Kidney epithelial cell (primary cell): ENCODE measurements at regions not wholly inside any gene's neighbourhood (a gene's known extent, or its start where the extent isn't known, plus 50 kb on each side); places are given as distances from the start of the nearest gene placed in this dataset.

ENCODE experiments used
- DNase-seq: peaks from one replicate; pipeline ENCODE4 v3.0.0-alpha.2; 2010; ENCODE audit warnings: low read depth
- H3K27me3 ChIP-seq: 2 replicates; pipeline ENCODE4 v1.6.0; 2011; ENCODE audit warnings: low read length; ENCODE audit not compliant: control insufficient read depth, insufficient read depth
- H3K36me3 ChIP-seq: 2 replicates; pipeline ENCODE4 v1.5.1; 2011; ENCODE audit warnings: low read length; ENCODE audit not compliant: control insufficient read depth, insufficient read depth
- H3K4me3 ChIP-seq: 2 replicates; pipeline ENCODE4 v1.5.1; 2011; ENCODE audit warnings: low read depth, mild to moderate bottlenecking, control low read depth, low read length
- CTCF ChIP-seq: IDR thresholded peaks from 2 replicates; pipeline ENCODE4 v1.5.1; 2011; ENCODE audit warnings: mild to moderate bottlenecking, moderate library complexity, low read length, control low read depth, inconsistent platforms; ENCODE audit not compliant: insufficient read depth, poor library complexity, severe bottlenecking

GRCh38 chr11:70764356-70764905, 366.1 kb downstream of the CTTN start:
- no peak for TF ChIP-seq CTCF
- H3K27me3 ChIP-seq: no peaks in the 10 kb centered on the region
- no peaks in the 10 kb centered on the region for H3K36me3 ChIP-seq
- no peak for DNase-seq
- no peak overlapping the region for H3K4me3 ChIP-seq

DNA sequence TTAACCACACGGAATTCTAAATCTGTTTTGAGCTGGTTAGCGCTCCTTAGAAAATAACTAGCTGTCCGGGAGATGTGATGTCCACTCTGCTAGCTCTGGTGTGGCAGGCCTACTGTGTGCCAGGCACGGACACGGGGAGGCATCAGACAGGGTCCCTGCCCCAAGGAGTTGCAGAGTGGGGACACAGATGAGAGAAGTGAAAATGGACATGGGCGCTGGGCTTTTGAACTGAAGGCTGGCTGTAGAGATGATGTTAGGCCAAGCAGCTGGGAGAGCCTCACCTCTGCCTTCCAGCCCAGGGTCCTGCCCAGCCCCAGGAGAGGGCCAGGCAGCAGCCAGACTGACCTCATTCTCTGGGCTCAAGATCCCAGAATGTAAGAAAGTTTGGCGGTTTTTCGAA, 368.6 kb downstream of the CTTN start:
- DNase-seq: no peak
- TF ChIP-seq CTCF: no peak
- Histone ChIP-seq H3K27me3 (no peaks in the 10 kb centered on the region), H3K36me3 (no peaks in the 10 kb centered on the region), H3K4me3 (no peak overlapping the region)

DNA sequence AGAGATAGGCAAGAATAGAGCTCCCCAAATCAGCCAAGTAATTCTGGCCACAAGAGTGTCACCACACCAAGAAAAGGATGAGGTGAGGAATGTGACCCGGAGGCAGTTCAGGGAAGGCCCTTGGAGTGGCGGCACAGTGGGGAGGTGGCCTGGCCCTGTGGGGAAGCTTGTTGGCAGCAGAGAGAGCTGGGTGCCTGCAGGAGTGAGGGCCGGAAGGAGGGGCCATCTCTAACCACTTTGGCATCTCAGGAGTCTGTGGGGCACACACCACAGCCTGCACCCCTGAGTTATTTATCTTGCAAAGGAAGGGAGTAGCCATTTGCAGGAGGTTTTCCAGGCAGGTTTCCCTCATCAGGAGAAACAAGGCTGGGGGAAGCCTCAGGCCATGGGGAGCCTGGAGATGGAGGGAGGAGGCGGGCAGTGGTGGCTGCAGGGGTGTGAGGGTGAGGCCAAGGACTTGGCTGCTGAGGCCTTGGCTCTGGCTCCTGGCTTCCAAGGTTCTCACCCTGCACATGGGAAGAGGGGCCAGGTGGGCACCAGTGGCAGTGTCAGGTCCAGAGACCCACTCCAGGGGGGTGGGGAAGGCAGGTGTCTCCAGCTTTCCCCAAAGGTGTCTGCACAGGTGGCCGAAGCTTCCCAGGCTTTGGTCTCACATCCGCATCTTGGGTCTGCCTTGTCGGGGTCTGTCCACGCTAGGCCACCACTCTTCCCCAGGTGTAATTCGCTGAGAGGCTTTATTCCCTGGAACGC, 370.2 kb downstream of the CTTN start:
- Histone ChIP-seq H3K36me3 (no peaks in the 10 kb centered on the region), H3K4me3 (no peak overlapping the region), H3K27me3 (no peaks in the 10 kb centered on the region)
- no peak for DNase-seq
- TF ChIP-seq CTCF: no peak

GRCh38 chr11:70769106-70769505, 370.8 kb downstream of the CTTN start:
- no peak overlapping the region for H3K4me3 ChIP-seq
- TF ChIP-seq CTCF: no peak
- H3K27me3 ChIP-seq: no peaks in the 10 kb centered on the region
- no peaks in the 10 kb centered on the region for H3K36me3 ChIP-seq
- no peak for DNase-seq

- no peaks in the 10 kb centered on the region for H3K27me3 ChIP-seq
- H3K36me3 ChIP-seq: no peaks in the 10 kb centered on the region
- no peak for DNase-seq
- no peak overlapping the region for H3K4me3 ChIP-seq
- TF ChIP-seq CTCF: no peak
These were observed 371.2 kb downstream of the CTTN start for GRCh38 chr11:70769521-70769920.

DNA sequence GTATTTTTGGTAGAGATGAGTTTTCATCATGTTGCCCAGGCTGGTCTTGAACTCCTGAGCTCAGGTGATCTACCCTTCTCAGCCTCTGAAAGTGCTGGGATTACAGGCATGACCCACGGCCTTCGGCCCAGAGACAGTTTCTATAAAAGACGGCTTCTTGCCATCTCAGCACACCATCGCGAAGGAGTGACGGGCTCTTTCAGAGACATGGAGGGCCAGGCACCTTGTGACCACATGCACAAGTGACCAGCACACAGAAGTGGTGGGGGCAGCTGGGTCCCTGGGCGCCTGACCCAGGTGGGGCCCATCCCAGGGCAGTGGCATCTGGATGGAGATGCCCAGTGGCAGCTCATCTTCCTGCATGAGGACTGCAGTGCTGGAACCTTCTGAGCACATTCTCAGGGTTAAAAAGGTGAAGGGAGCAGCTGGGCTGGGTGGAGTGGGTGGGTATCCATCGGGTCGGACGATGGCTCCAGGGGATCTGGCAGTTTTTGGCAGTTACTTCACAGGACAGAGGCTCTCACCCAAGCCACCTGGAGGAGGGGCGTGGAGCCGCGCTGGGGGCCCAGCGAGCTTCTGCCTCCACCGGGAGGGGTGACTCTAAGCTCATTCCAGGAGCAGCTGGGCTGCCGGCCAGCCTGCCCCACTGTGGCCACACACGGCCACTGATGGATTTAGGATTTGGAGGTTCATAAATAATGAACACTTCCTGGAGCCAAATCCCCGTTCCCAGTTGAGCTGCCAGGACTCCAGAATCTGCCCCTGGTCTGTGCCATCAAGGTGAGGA, 373.0 kb downstream of the CTTN start:
- no peak for TF ChIP-seq CTCF
- Histone ChIP-seq H3K27me3 (no peaks in the 10 kb centered on the region), H3K4me3 (no peak overlapping the region), H3K36me3 (no peaks in the 10 kb centered on the region)
- DNase-seq: no peak
